ENCODE measurements at regions not wholly inside any gene's neighbourhood (a gene's known extent, or its start where the extent isn't known, plus 50 kb on each side); places are given as distances from the start of the nearest gene placed in this dataset.

DNA sequence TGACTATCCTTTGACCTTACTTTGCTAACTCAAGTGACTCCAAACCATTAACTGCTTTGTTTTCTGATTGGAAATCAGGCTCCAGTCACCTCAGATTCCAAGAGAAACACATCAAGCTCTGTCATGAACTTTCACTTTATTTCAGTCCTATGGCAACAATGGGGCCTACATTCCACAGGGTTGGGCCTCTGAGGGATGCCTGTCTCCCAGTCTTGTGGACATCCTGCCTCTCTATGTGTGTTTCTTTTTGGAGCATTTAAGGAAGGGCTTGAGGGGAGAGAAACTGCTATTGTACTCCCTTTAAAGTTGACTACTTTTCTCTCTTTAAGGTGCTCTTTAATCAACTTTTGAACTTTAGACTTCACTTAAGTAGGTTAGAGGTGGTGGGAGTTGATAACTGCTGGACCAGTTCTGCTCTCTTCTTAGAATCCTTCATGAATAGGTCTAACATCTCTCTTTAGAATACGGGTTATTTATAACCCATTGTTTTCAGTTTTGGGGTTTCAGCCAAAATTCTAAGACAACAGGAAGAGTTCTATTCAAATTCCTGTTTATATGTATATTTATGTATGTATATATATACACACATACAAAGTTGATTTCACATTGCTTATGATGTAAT lies 274.3 kb upstream of the NR3C2 start:
- no peaks in the 10 kb centered on the region for H3K36me3 ChIP-seq (replicated peaks in 1 of 2)
- H3K27ac ChIP-seq: peak overlapping the region in 1 of 5 donors; percentile 53
- TF ChIP-seq POLR2A (IDR thresholded peaks at IDR 0.05): no peak
- TF ChIP-seq, protein P1, sequence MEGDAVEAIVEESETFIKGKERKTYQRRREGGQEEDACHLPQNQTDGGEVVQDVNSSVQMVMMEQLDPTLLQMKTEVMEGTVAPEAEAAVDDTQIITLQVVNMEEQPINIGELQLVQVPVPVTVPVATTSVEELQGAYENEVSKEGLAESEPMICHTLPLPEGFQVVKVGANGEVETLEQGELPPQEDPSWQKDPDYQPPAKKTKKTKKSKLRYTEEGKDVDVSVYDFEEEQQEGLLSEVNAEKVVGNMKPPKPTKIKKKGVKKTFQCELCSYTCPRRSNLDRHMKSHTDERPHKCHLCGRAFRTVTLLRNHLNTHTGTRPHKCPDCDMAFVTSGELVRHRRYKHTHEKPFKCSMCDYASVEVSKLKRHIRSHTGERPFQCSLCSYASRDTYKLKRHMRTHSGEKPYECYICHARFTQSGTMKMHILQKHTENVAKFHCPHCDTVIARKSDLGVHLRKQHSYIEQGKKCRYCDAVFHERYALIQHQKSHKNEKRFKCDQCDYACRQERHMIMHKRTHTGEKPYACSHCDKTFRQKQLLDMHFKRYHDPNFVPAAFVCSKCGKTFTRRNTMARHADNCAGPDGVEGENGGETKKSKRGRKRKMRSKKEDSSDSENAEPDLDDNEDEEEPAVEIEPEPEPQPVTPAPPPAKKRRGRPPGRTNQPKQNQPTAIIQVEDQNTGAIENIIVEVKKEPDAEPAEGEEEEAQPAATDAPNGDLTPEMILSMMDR (IDR thresholded peaks at IDR 0.05): no peak
- H3K4me1 ChIP-seq (replicated peaks in 1 of 2): no peaks in the 10 kb centered on the region
- no peaks in the 10 kb centered on the region for H3K9me3 ChIP-seq (replicated peaks in 1 of 3)
- 41 to 71% (median 61%) methylated on average over 1 of the region's 1 CpG for WGBS, 4 donors
- H3K4me3 ChIP-seq: no peak overlapping the region
- no peak for DNase-seq
- intact Hi-C loops (cut with DNase I): no loop called here
- H3K27me3 ChIP-seq: no peaks in the 10 kb centered on the region

DNA sequence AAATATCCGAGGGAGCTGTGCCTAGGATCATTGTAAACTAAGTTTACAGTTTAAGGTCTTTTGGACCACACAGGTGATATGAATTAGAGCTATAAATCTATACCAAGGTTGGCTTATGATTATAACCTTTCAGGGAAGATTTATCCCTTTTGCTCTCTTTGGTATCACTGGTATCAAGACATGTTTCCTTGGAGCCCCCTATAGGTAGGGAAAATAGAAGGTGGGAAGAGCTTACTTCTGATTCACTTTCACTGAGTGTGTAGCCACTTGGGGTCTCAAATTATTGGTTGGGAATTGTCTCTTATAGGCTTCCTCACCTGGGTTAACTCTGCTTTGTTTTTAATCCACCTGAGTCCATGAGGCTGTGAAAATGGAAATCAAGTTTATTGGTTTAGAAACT lies 262.1 kb upstream of the NR3C2 start:
- H3K4me3 ChIP-seq: no peak overlapping the region
- no peaks in the 10 kb centered on the region for H3K27me3 ChIP-seq
- intact Hi-C loops (cut with DNase I): no loop called here
- no peaks in the 10 kb centered on the region for H3K36me3 ChIP-seq (replicated peaks in 1 of 2)
- WGBS, 4 donors: 50 to 71% (median 68%) methylated on average over 1 of the region's 1 CpG
- H3K9me3 ChIP-seq (replicated peaks in 1 of 3): peaks cover 0 to 5% (median 0%) of the 10 kb centered on the region in 3 donors
- no peaks in the 10 kb centered on the region for H3K4me1 ChIP-seq (replicated peaks in 1 of 2)
- no peak for DNase-seq
- TF ChIP-seq POLR2A (IDR thresholded peaks at IDR 0.05): no peak
- TF ChIP-seq, protein P1 (IDR thresholded peaks at IDR 0.05): no peak
- no peak overlapping the region for H3K27ac ChIP-seq

DNA sequence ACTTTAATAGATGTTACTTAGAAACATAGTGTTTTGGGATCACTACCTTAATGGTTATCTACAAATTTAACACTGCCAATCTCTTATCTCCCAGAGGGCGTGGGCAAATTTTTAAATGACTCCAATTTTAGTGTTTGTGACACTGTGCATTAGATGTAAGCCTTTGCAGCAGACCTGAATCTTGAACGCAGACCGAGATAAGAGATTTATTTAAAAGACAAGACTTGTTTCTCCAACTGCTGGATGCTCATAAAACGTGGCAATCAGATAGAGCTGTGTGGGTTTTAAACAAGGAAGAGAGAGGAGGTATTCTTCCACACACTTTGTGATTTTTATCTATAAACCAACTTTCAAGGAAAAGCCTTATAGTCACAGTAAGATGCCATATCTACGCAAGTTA lies 252.5 kb upstream of the NR3C2 start:
- peaks cover 0 to 4% (median 0%) of the 10 kb centered on the region in 3 donors for H3K9me3 ChIP-seq (replicated peaks in 1 of 3)
- no peak overlapping the region for H3K4me3 ChIP-seq
- no peaks in the 10 kb centered on the region for H3K4me1 ChIP-seq (replicated peaks in 1 of 2)
- no peaks in the 10 kb centered on the region for H3K27me3 ChIP-seq
- 75 to 83% (median 79%) methylated on average over 5 of the region's 5 CpGs for WGBS, 4 donors
- H3K27ac ChIP-seq: no peak overlapping the region
- intact Hi-C loops (cut with DNase I): no loop called here
- no peak for DNase-seq
- H3K36me3 ChIP-seq (replicated peaks in 1 of 2): no peaks in the 10 kb centered on the region
- TF ChIP-seq, protein P1 (IDR thresholded peaks at IDR 0.05): no peak
- TF ChIP-seq POLR2A (IDR thresholded peaks at IDR 0.05): no peak

DNA sequence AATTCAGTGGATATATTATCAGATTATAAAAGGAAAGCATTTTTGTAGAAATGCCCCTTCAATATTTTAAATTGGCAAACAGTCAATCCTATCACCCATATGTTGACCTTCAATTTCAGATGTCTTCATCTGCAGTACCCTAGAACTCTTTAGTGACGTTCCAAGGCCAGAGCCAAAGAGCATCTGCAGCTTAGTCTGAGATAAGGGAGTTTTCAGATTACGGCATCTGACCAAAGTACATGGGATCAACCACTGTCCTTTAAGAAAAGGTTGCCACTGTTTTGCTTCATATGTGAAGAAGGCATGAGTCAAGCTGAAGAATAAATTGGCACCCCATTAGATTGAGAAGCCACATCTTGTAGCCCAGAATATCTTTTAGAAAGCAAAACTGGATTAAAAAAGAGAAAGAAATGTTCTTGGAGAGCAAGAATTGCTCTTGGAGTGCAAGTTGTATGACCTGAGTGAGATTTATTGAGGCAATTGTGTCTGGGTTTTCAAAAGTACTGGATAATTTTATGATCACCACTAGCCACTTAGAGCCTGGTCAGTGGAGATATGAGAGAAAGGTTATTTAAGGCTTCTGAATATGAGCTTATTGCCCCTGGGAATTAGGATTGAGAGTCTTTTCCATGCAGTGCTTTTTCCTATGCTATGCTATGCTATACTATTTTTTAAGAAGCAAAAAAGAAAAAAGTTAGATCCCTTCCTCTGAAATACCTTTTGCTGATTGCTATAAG lies 251.9 kb upstream of the NR3C2 start:
- H3K4me1 ChIP-seq (replicated peaks in 1 of 2): no peaks in the 10 kb centered on the region
- TF ChIP-seq, protein P1 (IDR thresholded peaks at IDR 0.05): no peak
- TF ChIP-seq POLR2A (IDR thresholded peaks at IDR 0.05): no peak
- no peak overlapping the region for H3K27ac ChIP-seq
- peaks cover 0 to 4% (median 0%) of the 10 kb centered on the region in 3 donors for H3K9me3 ChIP-seq (replicated peaks in 1 of 3)
- no peaks in the 10 kb centered on the region for H3K27me3 ChIP-seq
- no peak overlapping the region for H3K4me3 ChIP-seq
- no peaks in the 10 kb centered on the region for H3K36me3 ChIP-seq (replicated peaks in 1 of 2)
- WGBS, 4 donors: 33 to 57% (median 47%) methylated on average over 2 of the region's 2 CpGs
- DNase-seq: no peak
- intact Hi-C loops (cut with DNase I): no loop called here
